ENCODE measurements at regions not wholly inside any gene's neighbourhood (a gene's known extent, or its start where the extent isn't known, plus 50 kb on each side); places are given as distances from the start of the nearest gene placed in this dataset.

GRCh38 chr3:46091046-46091445 is 63.8 kb upstream of the XCR1 start:
- Histone ChIP-seq H2AFZ (ENCODE audit: low read length) (no peak overlapping the region), H3K9ac (ENCODE audit: extremely low read depth, insufficient read length, low read length) (no peak overlapping the region), H3K56ac (ENCODE audit: insufficient read length, low read depth, low read length) (no peak overlapping the region), H2BK5ac (ENCODE audit: insufficient read length, low read length) (no peak overlapping the region), H3K4ac (ENCODE audit: low read depth, low read length) (no peak overlapping the region), H2BK120ac (ENCODE audit: low read depth, low read length, poor library complexity, severe bottlenecking) (no peak overlapping the region), H3K79me2 (ENCODE audit: insufficient read depth, low read length) (no peaks in the 10 kb centered on the region), H4K20me1 (ENCODE audit: control insufficient read depth, insufficient read depth, insufficient read length) (no peaks in the 10 kb centered on the region), H3K4me1 (ENCODE audit: insufficient read depth, low read length) (no peaks in the 10 kb centered on the region), H3K14ac (ENCODE audit: insufficient read depth, low read length) (no peak overlapping the region), H3K27ac (ENCODE audit: insufficient read length, low read depth, low read length) (no peak overlapping the region), H3K4me2 (ENCODE audit: insufficient read depth, insufficient read length, low read length) (no peak overlapping the region), H3K18ac (ENCODE audit: insufficient read length, low read depth, low read length) (no peak overlapping the region), H3K23ac (ENCODE audit: insufficient read length, low read depth, low read length) (no peak overlapping the region), H4K8ac (replicated peaks; ENCODE audit: insufficient read length, low read depth, low read length) (no peak overlapping the region), H2BK15ac (ENCODE audit: low read depth, low read length) (no peak overlapping the region), H3K23me2 (ENCODE audit: insufficient read length, low read depth, low read length, poor library complexity, severe bottlenecking) (no peaks in the 10 kb centered on the region), H2BK20ac (ENCODE audit: low read depth, low read length, poor library complexity, severe bottlenecking) (no peak overlapping the region), H2AK5ac (ENCODE audit: insufficient read length, low read length) (no peak overlapping the region), H2BK12ac (ENCODE audit: insufficient read length, low read depth, low read length) (no peak overlapping the region), H4K91ac (ENCODE audit: insufficient read length, low read depth, low read length) (no peak overlapping the region), H3K9me3 (ENCODE audit: control insufficient read depth, low read depth, low read length) (no peaks in the 10 kb centered on the region), H3T11ph (ENCODE audit: low read length) (no peak overlapping the region), H3K27me3 (ENCODE audit: insufficient read depth, low read length) (no peaks in the 10 kb centered on the region), H3K79me1 (ENCODE audit: insufficient read depth, low read depth, low read length, poor library complexity, severe bottlenecking) (no peaks in the 10 kb centered on the region), H4K5ac (ENCODE audit: insufficient read length, low read depth, low read length) (no peak overlapping the region)
- no peak overlapping the region for H3K4me3 Mint-ChIP-seq
- no peak overlapping the region for H3K27ac Mint-ChIP-seq
- H3K36me3 Mint-ChIP-seq (ENCODE audit: insufficient read depth in 1 of 3, low read depth in 3 of 3): no peaks in the 10 kb centered on the region
- H3K9me3 Mint-ChIP-seq: peaks cover 0 to 4% of the 10 kb centered on the region in 2 experiments; a peak in 1 of 5 replicates
- peaks cover 2% of the 10 kb centered on the region; the same call in 1 of the 2 replicates for H3K27me3 Mint-ChIP-seq (ENCODE audit: low read depth)
- TF ChIP-seq CTCF (conservative IDR thresholded peaks at IDR 0.05): no peak
- H3K4me1 Mint-ChIP-seq: no peaks in the 10 kb centered on the region
- DNase-seq: no peak
- WGBS (ENCODE audit: extremely low coverage, insufficient read length, low lambda C conversion rate): no CpG with 5 or more reads among the region's 3 CpGs

Measured in H9 (cell line).